ENCODE measurements at regions not wholly inside any gene's neighbourhood (a gene's known extent, or its start where the extent isn't known, plus 50 kb on each side); places are given as distances from the start of the nearest gene placed in this dataset.

DNA sequence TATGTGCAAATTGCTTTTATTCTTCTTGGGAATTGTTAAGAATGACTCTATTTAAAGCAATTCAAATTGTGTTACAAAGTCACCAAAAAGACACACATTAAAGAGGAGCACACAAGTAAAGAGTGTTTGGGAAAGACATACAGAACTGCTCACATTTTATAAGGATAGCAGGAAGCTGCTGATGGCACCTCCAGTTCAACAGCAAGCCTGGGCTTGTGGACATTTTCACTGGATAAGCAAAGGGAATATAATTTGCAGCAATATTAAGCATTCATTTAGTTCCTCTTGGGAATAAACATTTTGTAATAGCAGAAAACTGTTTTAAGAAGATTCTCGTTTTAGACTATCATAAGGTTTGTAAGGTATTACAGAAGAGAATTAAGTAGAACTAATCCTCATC, 1271.9 kb downstream of the ZPLD1 start:
- ATAC-seq (ENCODE audit: insufficient read depth, low FRiP score) (no peak), DNase-seq (no peak)
- H3K36me3 ChIP-seq (ENCODE audit: control insufficient read depth in 4 of 4, insufficient read depth in 4 of 4, low read length in 4 of 4): no peaks in the 10 kb centered on the region
- H3K4me3 ChIP-seq: no peak overlapping the region
- TF ChIP-seq, protein P1, sequence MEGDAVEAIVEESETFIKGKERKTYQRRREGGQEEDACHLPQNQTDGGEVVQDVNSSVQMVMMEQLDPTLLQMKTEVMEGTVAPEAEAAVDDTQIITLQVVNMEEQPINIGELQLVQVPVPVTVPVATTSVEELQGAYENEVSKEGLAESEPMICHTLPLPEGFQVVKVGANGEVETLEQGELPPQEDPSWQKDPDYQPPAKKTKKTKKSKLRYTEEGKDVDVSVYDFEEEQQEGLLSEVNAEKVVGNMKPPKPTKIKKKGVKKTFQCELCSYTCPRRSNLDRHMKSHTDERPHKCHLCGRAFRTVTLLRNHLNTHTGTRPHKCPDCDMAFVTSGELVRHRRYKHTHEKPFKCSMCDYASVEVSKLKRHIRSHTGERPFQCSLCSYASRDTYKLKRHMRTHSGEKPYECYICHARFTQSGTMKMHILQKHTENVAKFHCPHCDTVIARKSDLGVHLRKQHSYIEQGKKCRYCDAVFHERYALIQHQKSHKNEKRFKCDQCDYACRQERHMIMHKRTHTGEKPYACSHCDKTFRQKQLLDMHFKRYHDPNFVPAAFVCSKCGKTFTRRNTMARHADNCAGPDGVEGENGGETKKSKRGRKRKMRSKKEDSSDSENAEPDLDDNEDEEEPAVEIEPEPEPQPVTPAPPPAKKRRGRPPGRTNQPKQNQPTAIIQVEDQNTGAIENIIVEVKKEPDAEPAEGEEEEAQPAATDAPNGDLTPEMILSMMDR (IDR thresholded peaks at IDR 0.05; ENCODE audit: control extremely low read depth, extremely low read depth): no peak
- no peak overlapping the region for H3K27ac ChIP-seq (ENCODE audit: low read depth in 1 of 2, low read length in 1 of 2)
- no peaks in the 10 kb centered on the region for H3K4me1 ChIP-seq (ENCODE audit: control insufficient read depth in 5 of 5, insufficient read depth in 5 of 5, low read length in 5 of 5)
- H3K9me3 ChIP-seq (ENCODE audit: control insufficient read depth in 4 of 4, insufficient read depth in 3 of 4, low read length in 3 of 4): peaks cover 0 to 3% (median 0%) of the 10 kb centered on the region in 4 donors
- 69 to 81% methylated on average over 1 of the region's 1 CpG for WGBS, 2 donors
- H3K27me3 ChIP-seq (ENCODE audit: control insufficient read depth in 3 of 3, insufficient read depth in 3 of 3, low read length in 2 of 3): no peaks in the 10 kb centered on the region
- no peak overlapping the region for H3K9ac ChIP-seq (ENCODE audit: insufficient read depth in 1 of 2, low read length in 2 of 2)

DNA sequence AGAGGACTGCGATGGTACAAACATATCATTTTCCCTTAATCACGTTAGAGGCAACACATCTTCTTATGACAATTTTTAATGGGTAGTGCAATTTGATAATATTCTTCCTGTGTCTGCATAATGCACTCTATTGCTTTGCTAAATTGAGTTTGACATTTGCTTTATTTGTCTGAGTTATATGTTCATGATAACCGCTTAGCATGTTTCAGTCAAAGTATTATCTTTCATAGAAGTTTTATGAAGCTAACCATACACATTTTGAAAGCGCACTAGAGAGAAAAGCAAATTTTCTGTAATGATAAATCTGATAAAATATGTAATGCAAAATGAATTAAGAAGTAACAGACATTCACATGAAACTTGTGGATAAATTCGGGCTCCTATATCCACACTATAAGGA, 1276.9 kb downstream of the ZPLD1 start:
- TF ChIP-seq, protein P1 (IDR thresholded peaks at IDR 0.05; ENCODE audit: control extremely low read depth, extremely low read depth): no peak
- Histone ChIP-seq H3K4me3 (no peak overlapping the region), H3K4me1 (ENCODE audit: control insufficient read depth in 5 of 5, insufficient read depth in 5 of 5, low read length in 5 of 5) (no peaks in the 10 kb centered on the region), H3K36me3 (ENCODE audit: control insufficient read depth in 4 of 4, insufficient read depth in 4 of 4, low read length in 4 of 4) (no peaks in the 10 kb centered on the region), H3K27ac (ENCODE audit: low read depth in 1 of 2, low read length in 1 of 2) (no peak overlapping the region), H3K9ac (ENCODE audit: insufficient read depth in 1 of 2, low read length in 2 of 2) (no peak overlapping the region), H3K27me3 (ENCODE audit: control insufficient read depth in 3 of 3, insufficient read depth in 3 of 3, low read length in 2 of 3) (no peaks in the 10 kb centered on the region), H3K9me3 (ENCODE audit: control insufficient read depth in 4 of 4, insufficient read depth in 3 of 4, low read length in 3 of 4) (peaks cover 0 to 3% (median 0%) of the 10 kb centered on the region in 4 donors)
- WGBS, 2 donors: 95% methylated on average over 5 of the region's 5 CpGs
- DNase-seq (no peak), ATAC-seq (ENCODE audit: insufficient read depth, low FRiP score) (no peak)

DNA sequence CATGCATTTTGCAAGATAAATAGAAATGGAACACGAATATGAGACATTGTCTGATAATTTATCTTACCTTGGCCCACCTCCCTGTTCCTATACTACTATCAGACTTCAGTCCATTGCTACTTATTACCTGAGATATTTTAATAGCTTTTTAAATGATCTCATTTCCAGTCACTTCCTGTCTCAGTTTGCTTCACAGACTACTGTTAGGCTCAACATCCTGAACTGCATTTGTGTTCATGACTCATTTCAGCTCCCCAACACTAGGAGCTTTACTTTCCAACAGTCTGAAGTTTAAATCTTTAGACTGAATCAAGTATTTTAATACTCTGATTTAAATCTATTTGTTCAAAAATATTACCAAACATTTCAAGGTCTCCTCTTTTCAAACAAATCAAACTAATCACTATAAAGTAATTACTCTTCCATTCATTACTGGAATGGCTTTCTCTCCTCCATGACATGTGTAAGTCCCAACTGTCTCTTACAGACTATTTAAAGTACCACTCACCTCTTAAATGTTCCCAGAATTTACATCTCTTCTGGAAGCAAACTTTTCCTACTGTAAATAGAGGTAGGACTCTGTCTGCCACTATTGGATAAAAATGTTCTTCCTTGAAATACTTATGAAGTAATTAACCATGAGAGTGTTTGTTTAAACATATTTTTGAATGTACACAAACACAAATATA, 1277.6 kb downstream of the ZPLD1 start:
- no peak for ATAC-seq (ENCODE audit: insufficient read depth, low FRiP score)

More for the DNA sequence above, 1277.6 kb downstream of the ZPLD1 start:
- Histone ChIP-seq H3K9me3 (ENCODE audit: control insufficient read depth in 4 of 4, insufficient read depth in 3 of 4, low read length in 3 of 4) (peaks cover 0 to 3% (median 0%) of the 10 kb centered on the region in 4 donors), H3K27me3 (ENCODE audit: control insufficient read depth in 3 of 3, insufficient read depth in 3 of 3, low read length in 2 of 3) (no peaks in the 10 kb centered on the region), H3K4me1 (ENCODE audit: control insufficient read depth in 5 of 5, insufficient read depth in 5 of 5, low read length in 5 of 5) (no peaks in the 10 kb centered on the region), H3K4me3 (no peak overlapping the region), H3K27ac (ENCODE audit: low read depth in 1 of 2, low read length in 1 of 2) (no peak overlapping the region), H3K36me3 (ENCODE audit: control insufficient read depth in 4 of 4, insufficient read depth in 4 of 4, low read length in 4 of 4) (no peaks in the 10 kb centered on the region), H3K9ac (ENCODE audit: insufficient read depth in 1 of 2, low read length in 2 of 2) (no peak overlapping the region)
- TF ChIP-seq, protein P1 (IDR thresholded peaks at IDR 0.05; ENCODE audit: control extremely low read depth, extremely low read depth): no peak
- no peak for DNase-seq
- WGBS, 2 donors: 39 to 74% methylated on average over 1 of the region's 1 CpG

Measured in lung (tissue), 11 donors.